ENCODE measurements at regions not wholly inside any gene's neighbourhood (a gene's known extent, or its start where the extent isn't known, plus 50 kb on each side); places are given as distances from the start of the nearest gene placed in this dataset.

DNA sequence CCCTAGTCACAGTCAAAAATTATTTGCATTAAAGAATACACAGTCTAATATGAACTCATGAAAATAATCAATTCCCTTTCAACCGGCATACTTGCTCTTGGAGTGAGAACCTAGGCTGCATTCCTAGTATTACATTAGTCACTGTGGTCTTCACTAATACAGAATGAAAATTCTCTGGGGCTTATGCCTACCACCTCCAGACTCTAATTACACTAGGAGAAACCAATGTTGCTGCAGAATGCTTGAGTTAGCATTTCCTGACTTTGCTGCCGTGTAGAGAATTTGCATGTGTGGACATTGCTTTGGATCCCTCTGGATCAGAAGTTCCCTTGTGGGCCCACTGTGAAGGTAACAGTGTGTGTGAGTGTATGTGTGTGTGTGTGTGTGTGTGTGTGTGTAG, 87.8 kb downstream of the CCNA1 start:
- DNase-seq (ENCODE audit: low read depth in 2 of 2), result peak in 1 of 2 donors; percentile 30
- H4K20me1 ChIP-seq (ENCODE audit: control insufficient read depth, extremely low read depth, insufficient read depth, low read length), result no peaks in the 10 kb centered on the region
- H3K79me2 ChIP-seq (ENCODE audit: control insufficient read depth, insufficient read depth, low read length), result no peaks in the 10 kb centered on the region
- H3K4me1 ChIP-seq (ENCODE audit: control insufficient read depth, extremely low read depth, insufficient read depth, low read length), result no peaks in the 10 kb centered on the region
- no peak overlapping the region for H3K4me3 ChIP-seq (replicated peaks in 1 of 4; ENCODE audit: control extremely low read depth in 1 of 4, insufficient read depth in 1 of 4, low read depth in 3 of 4, low read length in 4 of 4)
- H3K27ac ChIP-seq (ENCODE audit: insufficient read depth, low read length), result no peak overlapping the region
- no peak overlapping the region for H3K4me2 ChIP-seq (ENCODE audit: extremely low read depth, insufficient read depth, low read length)
- no peaks in the 10 kb centered on the region for H3K36me3 ChIP-seq (ENCODE audit: control insufficient read depth, insufficient read depth, low read length)
- H3K27me3 ChIP-seq (ENCODE audit: control insufficient read depth, insufficient read depth, low read length), result no peaks in the 10 kb centered on the region
- no peak overlapping the region for H3K9ac ChIP-seq (ENCODE audit: insufficient read depth, low read length)
- TF ChIP-seq, protein P1, sequence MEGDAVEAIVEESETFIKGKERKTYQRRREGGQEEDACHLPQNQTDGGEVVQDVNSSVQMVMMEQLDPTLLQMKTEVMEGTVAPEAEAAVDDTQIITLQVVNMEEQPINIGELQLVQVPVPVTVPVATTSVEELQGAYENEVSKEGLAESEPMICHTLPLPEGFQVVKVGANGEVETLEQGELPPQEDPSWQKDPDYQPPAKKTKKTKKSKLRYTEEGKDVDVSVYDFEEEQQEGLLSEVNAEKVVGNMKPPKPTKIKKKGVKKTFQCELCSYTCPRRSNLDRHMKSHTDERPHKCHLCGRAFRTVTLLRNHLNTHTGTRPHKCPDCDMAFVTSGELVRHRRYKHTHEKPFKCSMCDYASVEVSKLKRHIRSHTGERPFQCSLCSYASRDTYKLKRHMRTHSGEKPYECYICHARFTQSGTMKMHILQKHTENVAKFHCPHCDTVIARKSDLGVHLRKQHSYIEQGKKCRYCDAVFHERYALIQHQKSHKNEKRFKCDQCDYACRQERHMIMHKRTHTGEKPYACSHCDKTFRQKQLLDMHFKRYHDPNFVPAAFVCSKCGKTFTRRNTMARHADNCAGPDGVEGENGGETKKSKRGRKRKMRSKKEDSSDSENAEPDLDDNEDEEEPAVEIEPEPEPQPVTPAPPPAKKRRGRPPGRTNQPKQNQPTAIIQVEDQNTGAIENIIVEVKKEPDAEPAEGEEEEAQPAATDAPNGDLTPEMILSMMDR (conservative IDR thresholded peaks at IDR 0.05 in 1 of 2, IDR thresholded peaks at IDR 0.05 in 1 of 2; ENCODE audit: low read depth in 1 of 2, low read length in 2 of 2), result no peak
- no peak for TF ChIP-seq EZH2 (IDR thresholded peaks at IDR 0.05; ENCODE audit: low read length, missing control alignments)
- no peak overlapping the region for H2AFZ ChIP-seq (ENCODE audit: low read length)
- no peaks in the 10 kb centered on the region for H3K9me3 ChIP-seq (ENCODE audit: control insufficient read depth, insufficient read depth, low read depth, low read length)

DNA sequence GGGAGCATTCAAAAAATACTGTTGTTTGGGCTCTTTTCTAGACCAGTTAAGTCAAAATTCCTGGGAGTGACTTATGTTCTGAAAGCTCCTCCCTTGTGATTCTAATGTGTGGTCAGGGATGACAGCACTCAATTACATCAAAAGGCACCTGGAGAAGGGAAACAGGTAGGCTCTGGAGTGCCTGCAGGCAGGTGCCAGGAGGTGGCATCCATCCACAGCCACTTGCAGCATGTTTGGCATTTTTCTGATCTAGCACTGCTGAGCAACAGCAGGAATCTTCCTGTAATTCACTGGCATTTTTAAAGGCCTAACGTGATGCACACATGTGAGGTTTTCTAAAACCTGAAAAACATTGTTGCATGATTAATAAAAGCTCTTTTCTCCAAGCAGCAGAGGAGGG, 94.6 kb downstream of the CCNA1 start:
- Histone ChIP-seq H3K79me2 (ENCODE audit: control insufficient read depth, insufficient read depth, low read length) (no peaks in the 10 kb centered on the region), H2AFZ (ENCODE audit: low read length) (no peak overlapping the region), H3K4me2 (ENCODE audit: extremely low read depth, insufficient read depth, low read length) (no peak overlapping the region), H3K9ac (ENCODE audit: insufficient read depth, low read length) (no peak overlapping the region), H3K4me1 (ENCODE audit: control insufficient read depth, extremely low read depth, insufficient read depth, low read length) (no peaks in the 10 kb centered on the region), H3K4me3 (replicated peaks in 1 of 4; ENCODE audit: control extremely low read depth in 1 of 4, insufficient read depth in 1 of 4, low read depth in 3 of 4, low read length in 4 of 4) (no peak overlapping the region), H3K9me3 (ENCODE audit: control insufficient read depth, insufficient read depth, low read depth, low read length) (no peaks in the 10 kb centered on the region), H3K27me3 (ENCODE audit: control insufficient read depth, insufficient read depth, low read length) (no peaks in the 10 kb centered on the region), H4K20me1 (ENCODE audit: control insufficient read depth, extremely low read depth, insufficient read depth, low read length) (no peaks in the 10 kb centered on the region), H3K36me3 (ENCODE audit: control insufficient read depth, insufficient read depth, low read length) (no peaks in the 10 kb centered on the region), H3K27ac (ENCODE audit: insufficient read depth, low read length) (no peak overlapping the region)
- no peak for TF ChIP-seq EZH2 (IDR thresholded peaks at IDR 0.05; ENCODE audit: low read length, missing control alignments)
- TF ChIP-seq, protein P1 (conservative IDR thresholded peaks at IDR 0.05 in 1 of 2, IDR thresholded peaks at IDR 0.05 in 1 of 2; ENCODE audit: low read depth in 1 of 2, low read length in 2 of 2), result no peak
- DNase-seq (ENCODE audit: low read depth in 2 of 2), result no peak

DNA sequence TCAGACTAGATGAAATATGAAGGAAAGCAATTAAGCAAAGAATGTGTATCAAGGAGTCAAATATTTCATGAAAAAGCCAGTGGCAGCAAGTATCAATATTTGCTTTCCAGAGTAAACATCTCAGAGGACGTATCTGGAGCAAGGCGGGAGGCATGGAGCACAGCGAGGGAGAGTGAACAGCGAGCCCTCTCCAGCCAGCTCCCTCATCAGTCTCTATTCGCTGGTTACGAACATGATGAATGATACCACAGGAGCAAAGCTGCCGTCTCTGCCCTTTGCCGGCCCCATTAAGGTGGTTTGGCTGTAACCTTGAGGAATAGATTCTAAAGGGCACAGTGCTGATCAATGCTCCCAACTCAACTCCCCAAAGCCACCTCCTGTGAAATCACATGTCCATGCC, 95.8 kb downstream of the CCNA1 start:
- no peak overlapping the region for H3K9ac ChIP-seq (ENCODE audit: insufficient read depth, low read length)
- H4K20me1 ChIP-seq (ENCODE audit: control insufficient read depth, extremely low read depth, insufficient read depth, low read length), result no peaks in the 10 kb centered on the region
- H3K27ac ChIP-seq (ENCODE audit: insufficient read depth, low read length), result no peak overlapping the region
- H2AFZ ChIP-seq (ENCODE audit: low read length), result no peak overlapping the region
- DNase-seq (ENCODE audit: low read depth in 2 of 2), result no peak
- no peaks in the 10 kb centered on the region for H3K79me2 ChIP-seq (ENCODE audit: control insufficient read depth, insufficient read depth, low read length)
- H3K9me3 ChIP-seq (ENCODE audit: control insufficient read depth, insufficient read depth, low read depth, low read length), result no peaks in the 10 kb centered on the region
- H3K4me1 ChIP-seq (ENCODE audit: control insufficient read depth, extremely low read depth, insufficient read depth, low read length), result no peaks in the 10 kb centered on the region
- no peaks in the 10 kb centered on the region for H3K27me3 ChIP-seq (ENCODE audit: control insufficient read depth, insufficient read depth, low read length)
- H3K4me3 ChIP-seq (replicated peaks in 1 of 4; ENCODE audit: control extremely low read depth in 1 of 4, insufficient read depth in 1 of 4, low read depth in 3 of 4, low read length in 4 of 4), result no peak overlapping the region
- no peak overlapping the region for H3K4me2 ChIP-seq (ENCODE audit: extremely low read depth, insufficient read depth, low read length)
- no peaks in the 10 kb centered on the region for H3K36me3 ChIP-seq (ENCODE audit: control insufficient read depth, insufficient read depth, low read length)
- no peak for TF ChIP-seq EZH2 (IDR thresholded peaks at IDR 0.05; ENCODE audit: low read length, missing control alignments)

Data from fibroblast of lung (primary cell).